HPDE6-E6E7 (cell line): ENCODE measurements at regions not wholly inside any gene's neighbourhood (a gene's known extent, or its start where the extent isn't known, plus 50 kb on each side); places are given as distances from the start of the nearest gene placed in this dataset.

Experiments used
- DNase-seq: peaks from one replicate; pipeline ENCODE4 v3.0.0; 2011; ENCODE audit warnings: missing footprints; ENCODE audit errors: extremely low spot score

DNA sequence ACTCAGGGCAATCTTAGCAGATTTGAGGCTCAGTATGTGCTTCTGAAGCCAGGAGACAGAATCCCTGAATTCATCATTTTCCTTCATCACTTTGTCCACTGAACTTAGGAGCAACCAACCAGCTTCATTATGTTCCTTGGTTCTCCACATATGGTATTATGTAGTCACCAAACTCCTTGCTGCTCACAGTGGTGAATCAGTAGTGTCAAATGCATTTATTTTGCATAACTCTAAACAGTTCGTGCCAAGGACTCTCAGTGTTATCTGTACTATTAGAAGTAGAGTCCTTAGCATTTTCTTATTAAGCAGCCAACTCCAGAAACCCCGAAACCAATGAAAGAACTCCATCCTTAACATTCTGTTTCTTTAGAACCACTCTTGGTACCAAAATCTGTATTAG lies 466.9 kb upstream of the RGS6 start:
- no peak for DNase-seq

DNA sequence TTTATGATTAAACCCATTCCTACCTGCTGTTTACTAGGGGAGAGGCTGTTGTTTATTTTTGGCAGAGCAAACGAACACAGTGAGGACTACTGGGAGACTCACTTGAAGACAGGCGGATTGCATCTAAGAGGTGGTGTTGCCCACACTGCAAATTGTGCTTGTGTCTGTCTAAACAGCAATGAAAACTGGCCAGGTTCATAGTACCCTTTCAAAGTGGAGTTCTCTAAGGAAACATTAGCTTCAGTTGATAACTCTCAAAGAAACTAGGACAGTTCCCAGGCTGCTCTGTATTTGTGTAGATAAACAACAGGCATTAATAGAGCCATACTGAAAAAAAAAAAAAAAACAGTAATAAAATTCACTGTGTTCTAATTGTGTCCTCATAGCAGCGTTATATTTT lies 466.0 kb upstream of the RGS6 start:
- no peak for DNase-seq

- no peak for DNase-seq
Measured at GRCh38 chr14:71466946-71467345, 465.3 kb upstream of the RGS6 start.

DNA sequence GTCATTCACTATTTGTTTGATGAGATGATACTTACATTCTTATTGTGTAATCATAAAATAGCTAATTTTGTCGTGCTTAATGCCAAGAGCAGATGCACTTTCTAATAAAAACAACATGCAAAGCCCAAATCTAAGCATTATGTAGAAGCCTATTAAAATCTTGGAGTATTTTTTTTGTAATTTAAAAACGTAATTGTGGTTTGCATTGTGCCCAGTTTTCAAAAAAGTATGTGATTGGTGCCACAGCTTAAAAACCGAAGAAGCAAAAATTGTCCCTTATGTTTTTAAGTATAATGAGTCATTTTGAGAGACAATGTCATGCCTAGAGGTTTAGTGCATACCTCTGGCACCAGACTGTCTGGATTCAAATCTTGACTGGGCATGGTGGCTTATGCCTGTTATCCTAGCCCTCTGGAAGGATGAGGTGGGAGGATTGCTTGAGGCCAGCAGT lies 464.8 kb upstream of the RGS6 start:
- DNase-seq: no peak

GRCh38 chr14:71468701-71469100 lies 463.5 kb upstream of the RGS6 start:
- DNase-seq: no peak

DNA sequence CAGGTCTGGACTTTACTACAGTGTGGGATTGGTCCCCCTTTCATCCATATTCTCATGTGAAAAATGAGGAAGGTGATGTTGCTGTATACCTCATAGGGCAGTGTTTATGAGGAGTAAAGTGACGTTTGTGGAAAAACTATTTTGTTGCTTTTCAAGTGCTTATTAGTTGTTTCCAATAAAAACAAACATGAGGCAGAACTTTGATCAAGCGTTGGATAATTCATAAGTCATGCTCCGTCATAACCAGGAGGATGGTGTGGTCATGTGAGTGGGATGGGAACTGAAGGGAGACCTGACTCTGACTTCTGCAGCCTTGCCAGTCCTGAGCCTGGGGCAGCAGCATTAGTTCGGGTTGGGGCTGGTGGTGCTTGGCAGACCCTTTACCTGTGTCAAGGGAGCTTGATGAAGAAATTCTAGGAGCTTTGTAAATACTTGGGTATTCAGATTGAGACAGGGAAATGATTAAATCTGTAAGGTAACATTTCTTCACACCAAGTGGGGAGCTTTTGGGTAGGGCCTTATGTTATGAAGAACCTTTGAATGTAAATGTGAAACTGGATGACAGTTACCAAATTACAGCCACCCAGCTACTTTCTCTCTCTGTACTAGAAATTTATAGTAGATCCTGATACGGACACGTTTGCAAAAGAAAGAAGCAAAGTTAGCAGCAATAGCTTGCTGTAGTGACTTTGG lies 462.4 kb upstream of the RGS6 start:
- no peak for DNase-seq

DNA sequence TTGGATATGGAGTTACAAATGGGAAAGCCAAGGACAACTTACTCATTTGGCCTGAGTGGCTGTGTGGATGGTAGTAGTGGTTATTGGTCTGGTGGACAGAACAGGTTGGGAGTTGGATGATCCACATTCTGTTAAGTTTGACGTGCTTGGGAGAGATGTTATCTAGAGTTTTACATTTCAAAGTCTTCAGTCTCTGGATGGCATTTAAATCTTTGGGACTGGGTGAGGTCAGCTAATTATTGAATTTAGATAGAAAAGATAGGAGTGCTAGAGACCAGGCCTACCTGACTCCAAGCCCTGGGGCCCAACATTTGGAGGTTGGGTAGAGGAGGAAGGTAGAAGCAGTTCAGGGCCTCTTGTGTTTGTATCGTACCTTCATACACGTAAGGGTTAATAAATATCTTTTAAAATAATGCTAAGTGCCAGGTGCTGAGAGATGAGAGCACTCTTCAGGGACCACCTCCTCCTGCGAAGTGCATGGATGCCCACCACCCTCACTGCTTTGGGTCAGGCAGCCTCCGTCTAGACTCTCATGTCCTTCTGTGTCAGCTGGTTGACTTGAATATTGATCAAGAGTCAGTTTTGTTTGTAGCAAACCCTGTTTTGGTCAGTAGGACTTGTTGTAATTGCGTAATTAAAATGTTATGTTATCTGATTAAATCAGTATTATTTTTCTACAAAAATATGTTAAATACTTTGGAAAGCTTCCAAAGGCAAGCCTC lies 460.4 kb upstream of the RGS6 start:
- DNase-seq: no peak

DNA sequence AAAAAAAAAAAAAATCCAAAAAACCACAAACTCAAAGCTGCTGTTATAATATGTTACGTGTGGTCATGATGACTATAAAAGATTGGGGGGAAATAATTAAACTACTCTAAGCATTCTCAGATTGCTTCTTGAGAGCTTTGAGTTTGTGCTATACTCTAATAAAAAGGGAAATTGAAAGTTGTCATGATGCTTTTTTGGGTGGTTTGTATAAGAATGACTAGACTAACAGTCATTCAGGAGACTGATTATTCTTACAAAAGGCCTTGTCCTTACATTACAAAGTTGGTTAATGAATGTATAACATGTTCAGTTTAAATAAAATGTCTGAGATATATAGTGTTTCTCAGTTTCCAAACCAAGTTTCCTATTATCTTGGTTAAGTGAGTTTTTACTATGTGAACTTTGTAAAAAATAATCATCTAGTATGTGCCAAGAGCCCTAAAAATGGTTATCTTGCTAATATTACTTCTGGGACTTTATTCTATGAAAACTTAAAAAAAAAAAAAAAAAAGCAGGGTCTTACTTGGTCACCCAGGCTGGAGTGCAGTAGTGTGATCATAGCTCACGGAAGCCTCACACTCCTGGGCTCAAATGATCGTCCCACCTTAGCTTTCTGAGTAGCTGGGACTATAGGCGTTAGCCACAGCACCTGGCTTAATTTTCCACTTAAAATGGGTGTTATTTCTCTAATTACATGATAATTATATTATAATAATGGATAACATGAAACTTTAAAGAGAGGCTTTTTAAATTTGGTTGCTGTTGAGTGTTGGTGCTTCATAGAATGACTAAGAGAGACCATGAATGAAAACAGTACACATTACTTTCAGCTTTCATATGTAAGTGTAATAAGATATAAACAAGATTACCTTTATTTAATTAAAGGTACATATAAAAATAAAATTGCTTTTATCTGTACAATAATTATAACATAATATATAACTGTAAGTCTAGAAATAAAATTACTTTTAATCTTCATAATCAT lies 459.6 kb upstream of the RGS6 start:
- no peak for DNase-seq

DNA sequence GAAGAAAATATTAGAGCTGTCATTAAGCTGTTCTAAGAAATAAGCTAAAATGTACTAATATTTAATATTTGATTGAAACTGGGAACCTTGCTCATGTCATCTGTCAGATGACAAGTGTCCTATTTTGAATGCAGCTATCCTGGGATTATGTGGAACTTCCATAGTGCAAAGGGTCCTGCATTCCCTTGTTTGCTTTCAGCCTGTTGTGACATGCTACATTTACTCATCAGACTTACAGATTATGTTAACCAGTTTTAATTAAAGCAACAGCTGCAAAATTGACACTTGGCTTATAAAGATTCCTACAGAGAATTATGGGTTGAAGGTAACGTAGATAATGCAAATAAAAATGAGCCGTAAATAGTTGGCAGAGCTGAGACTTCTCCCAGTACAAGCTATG lies 458.4 kb upstream of the RGS6 start:
- no peak for DNase-seq

DNA sequence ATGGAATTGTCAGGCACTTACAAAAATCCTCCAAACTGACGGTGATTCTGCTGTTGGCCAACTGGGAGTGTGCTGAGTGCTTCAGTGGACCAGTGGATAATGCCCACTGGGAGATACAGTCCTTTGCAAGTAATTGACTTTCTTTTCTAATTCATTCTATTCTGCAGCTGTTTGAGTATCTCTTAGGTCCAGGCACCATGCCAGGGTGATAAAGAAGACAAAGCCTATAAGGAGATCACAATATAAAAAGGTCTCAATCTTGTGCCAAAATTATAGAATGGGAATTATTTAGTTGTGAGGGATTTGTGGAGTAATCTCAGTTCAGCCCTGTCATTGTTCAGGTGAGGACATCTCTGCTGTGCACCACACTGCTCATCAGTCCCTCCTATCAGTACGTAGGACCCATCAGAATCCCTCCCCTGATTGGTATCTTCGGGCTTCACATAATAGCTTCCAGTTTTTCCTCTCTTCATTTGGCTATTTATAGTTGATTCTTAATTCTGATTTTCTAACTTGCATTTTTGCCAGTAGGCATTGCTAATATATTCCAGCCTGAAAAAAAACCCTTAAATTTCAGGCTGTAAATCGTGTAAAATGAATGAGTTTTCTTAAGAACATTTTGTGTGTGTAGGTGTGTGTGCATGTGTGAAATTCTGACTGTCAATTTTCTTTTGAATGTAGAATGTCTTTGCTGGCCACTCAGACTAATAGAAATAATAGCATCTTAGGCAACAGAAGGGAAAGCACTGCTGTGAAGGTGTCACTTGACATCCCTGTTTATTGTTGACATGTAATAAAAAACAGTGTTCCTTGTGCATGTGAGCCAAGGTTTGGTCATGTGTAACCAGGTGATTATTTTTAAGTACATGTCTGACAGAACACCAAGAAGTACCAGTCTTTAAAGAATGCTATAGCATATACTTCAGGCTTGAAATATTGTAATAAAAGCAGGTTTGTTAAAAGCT lies 457.6 kb upstream of the RGS6 start:
- no peak for DNase-seq

DNA sequence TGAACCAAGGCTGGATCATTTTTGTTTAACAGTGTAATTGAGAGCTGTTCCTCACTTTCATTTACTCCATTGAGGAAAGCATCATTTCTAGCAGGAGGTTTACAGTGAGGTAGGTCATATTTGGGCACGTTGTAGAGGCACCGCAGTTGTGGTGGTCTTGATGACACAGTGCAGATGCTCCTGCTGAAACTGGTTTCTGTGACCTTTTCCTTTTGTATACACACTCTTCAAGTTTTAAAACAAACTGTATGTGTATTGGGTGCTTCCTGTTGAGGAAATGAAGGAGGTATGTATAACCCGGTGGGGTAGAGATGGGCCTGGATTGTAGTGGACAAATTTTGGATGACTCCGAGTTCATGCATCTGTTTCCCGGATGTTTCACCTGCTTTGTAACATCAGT lies 456.3 kb upstream of the RGS6 start:
- DNase-seq: no peak

- no peak for DNase-seq
Measured at GRCh38 chr14:71478542-71478941, 453.7 kb upstream of the RGS6 start.

DNA sequence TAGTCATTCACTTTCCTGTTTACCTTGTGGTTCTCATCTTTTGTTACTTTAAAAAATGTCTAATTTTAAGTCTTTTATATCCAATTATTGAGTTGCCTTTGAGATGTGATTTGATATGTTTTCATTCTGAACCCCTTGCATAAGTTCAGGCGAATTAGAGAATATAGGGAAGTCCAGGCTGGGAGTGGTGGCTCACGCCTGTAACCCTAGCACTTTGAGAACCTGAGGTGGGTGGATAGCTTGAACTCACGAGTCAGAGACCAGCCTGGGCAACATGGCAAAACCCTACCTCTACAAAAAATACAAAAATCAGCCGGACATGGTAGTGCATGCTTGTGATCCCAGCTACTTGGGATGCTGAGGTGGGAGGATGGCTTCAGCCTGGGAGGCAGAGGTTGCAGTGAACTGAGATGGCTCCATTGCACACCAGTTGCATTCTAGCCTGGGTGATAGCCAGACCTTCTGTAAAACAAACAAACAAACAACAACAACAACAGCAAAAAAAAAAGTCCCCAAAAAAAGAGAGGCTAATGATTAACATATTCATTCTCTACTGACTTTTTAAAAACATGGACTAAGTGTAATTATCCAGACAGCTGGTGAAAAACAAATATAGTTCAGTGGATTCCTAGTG lies 451.1 kb upstream of the RGS6 start:
- DNase-seq: no peak

DNA sequence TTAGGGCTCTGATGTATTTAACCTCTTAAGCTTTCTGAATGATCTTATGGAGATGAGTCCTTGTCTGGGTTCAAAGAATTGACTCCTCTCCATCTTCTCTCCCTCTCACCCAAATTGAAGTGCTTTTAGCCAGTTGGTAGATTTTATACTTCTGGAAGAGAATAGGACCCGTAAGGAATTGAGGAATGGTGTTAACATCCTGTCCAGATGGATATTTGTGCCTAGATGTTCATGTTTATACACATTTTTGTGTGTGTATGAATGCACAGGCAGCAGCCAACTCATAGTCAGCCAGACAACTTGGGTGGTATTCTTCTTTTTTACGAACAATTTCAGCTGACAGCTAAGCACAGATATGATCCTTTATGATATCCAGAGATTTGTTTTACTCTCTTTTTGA lies 449.6 kb upstream of the RGS6 start:
- DNase-seq: no peak

DNA sequence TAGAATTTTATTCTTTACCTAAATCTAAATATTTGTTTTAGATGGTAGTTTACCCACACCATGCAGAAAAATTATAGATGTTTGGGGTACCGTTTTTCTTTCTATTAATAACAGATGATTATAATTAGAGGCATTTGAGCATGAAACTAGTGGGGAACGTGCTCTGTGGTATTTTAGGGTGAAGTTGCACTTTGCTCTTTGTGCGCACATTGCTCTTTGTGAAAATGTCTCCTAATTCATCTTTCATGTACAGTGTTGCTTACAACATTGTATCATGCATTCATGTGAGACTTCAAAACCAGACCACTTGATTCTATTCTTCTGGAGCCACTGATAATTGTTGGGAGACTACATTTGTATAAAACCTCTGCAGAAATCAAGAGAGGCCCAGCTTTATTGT lies 449.1 kb upstream of the RGS6 start:
- DNase-seq: no peak

- no peak for DNase-seq
Measured at GRCh38 chr14:71485833-71486232, 446.4 kb upstream of the RGS6 start.

GRCh38 chr14:71486279-71486678 lies 445.9 kb upstream of the RGS6 start:
- DNase-seq: no peak

GRCh38 chr14:71487449-71487848 lies 444.8 kb upstream of the RGS6 start:
- no peak for DNase-seq

DNA sequence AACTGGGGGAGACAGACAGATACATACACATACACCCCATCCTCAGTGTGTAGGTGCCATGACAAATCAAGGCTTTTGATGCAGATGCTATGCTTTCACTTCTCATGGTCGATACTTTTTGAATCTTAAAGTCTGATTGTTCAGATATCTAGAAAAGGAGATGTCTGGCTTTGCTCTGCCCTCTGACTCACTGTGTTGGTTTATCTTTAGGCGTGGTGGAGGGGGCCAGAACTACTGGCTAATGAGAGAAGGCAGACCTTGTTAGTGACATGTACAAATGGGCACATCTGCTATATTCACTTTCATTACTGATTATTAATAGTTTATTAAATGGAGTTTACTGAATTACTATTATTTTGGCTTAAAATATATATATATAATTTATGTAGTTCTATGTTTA lies 444.3 kb upstream of the RGS6 start:
- no peak for DNase-seq

DNA sequence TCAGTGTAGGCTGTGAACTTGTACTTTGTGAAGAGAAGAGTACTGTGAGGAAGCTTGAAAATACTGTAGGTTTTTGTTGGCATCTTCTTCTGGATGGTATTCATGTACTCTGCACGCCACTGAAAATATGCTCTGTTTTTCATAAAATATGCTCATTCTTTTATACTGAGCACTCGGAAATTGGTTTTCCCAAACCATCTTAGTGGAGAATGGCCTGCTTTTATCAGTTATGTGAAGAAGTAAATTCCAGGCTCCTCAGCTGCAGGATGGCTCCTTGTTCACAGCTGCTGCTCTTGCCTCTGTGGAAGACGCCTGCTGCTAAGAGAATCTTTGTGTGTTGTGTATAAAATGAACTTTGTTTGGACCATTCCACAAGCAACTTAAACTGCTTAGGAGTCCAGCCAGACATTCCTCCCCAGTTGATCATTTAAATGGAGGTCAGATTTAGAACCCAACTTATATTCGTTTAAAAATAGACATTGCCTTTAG lies 443.5 kb upstream of the RGS6 start:
- DNase-seq: no peak

DNA sequence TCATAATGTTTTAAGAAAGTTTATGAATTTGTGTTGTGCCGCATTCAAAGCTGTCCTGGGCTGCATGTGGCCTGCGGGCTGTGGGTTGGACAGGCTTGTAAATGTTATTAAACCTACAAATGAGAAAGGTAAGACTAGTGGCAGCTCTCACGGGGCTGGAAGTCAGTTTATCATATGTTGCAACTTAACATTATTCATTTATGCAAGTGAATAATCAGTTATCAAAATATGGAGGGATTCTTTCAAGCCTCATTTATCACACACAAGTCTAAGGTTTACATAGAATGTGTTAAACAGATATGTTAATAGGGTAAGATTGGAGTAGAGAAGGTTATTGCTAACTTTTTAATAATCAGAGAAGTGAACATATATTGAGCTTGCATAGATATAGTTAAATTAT lies 442.5 kb upstream of the RGS6 start:
- DNase-seq: no peak
